BJ (cell line): ENCODE measurements at regions not wholly inside any gene's neighbourhood (a gene's known extent, or its start where the extent isn't known, plus 50 kb on each side); places are given as distances from the start of the nearest gene placed in this dataset.

Source experiments
- CTCF ChIA-PET: fragments of 350-600 bp; formaldehyde crosslinking; extraction: SDS; loops from one replicate; lab custom pipeline; 2021; ENCODE audit warnings: antibody characterized with exemption, inconsistent platforms; lab: Yijun Ruan, JAX
- POLR2A ChIA-PET: fragments of 300-600 bp; sonication (Branson Sonifier 250); formaldehyde crosslinking; extraction: SDS; loops from one replicate; lab custom pipeline; 2021; ENCODE audit warnings: antibody characterized with exemption; lab: Charles Lee
- DNase-seq: peaks from one replicate; pipeline ENCODE4 v3.0.0-alpha.2; 2011; ENCODE audit warnings: low read depth
- H3K27me3 ChIP-seq: 2 replicates; pipeline ENCODE4 v1.6.0; 2011; ENCODE audit warnings: low read length; ENCODE audit not compliant: control insufficient read depth, insufficient read depth
- H3K36me3 ChIP-seq: 2 replicates; pipeline ENCODE4 v1.5.1; 2011; ENCODE audit warnings: low read length; ENCODE audit not compliant: control insufficient read depth, insufficient read depth
- H3K4me3 ChIP-seq: 2 replicates; pipeline ENCODE4 v1.5.1; 2011; ENCODE audit warnings: low read depth, mild to moderate bottlenecking, control low read depth, low read length
- TF ChIP-seq, protein P1 (sequence below): IDR thresholded peaks from 2 replicates; pipeline ENCODE4 v1.5.1; 2011; ENCODE audit warnings: low read depth, mild to moderate bottlenecking, control low read depth, inconsistent platforms, low read length, moderate library complexity; ENCODE audit not compliant: insufficient read depth

DNA sequence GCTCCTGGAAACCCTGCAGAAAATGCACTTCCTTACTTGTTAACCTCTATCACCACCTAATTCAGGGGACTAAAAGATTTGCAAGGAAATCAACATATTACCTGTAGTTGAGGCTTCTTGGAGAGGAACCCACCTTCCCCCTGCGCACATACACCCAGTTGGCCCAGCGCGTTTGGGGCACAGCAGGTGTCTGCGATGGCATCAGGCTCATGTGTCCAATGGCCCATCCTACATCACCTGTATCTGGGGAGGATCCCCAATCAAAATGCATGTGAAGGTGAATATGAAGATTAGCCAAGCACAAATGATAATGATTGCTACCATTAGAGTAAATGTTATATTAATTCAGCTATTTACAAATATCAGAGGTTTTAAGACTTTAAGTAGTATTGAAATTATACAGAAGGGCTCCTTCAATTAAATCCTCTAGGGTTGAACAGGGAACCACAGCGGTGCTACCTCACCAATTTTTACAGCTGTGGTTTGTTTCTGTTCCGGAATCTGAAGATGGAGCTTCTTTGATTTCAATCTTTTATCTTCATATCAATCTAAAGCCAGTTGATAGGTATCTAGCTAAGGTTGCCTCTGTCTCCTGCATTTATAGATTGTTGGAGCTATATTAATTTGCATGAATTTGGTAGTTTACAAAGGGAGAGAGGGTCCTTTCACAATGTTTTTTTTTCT lies 486.0 kb downstream of the RNF144A start:
- Histone ChIP-seq H3K4me3 (no peak overlapping the region), H3K36me3 (no peaks in the 10 kb centered on the region), H3K27me3 (no peaks in the 10 kb centered on the region)
- DNase-seq, result no peak
- TF ChIP-seq, protein P1, sequence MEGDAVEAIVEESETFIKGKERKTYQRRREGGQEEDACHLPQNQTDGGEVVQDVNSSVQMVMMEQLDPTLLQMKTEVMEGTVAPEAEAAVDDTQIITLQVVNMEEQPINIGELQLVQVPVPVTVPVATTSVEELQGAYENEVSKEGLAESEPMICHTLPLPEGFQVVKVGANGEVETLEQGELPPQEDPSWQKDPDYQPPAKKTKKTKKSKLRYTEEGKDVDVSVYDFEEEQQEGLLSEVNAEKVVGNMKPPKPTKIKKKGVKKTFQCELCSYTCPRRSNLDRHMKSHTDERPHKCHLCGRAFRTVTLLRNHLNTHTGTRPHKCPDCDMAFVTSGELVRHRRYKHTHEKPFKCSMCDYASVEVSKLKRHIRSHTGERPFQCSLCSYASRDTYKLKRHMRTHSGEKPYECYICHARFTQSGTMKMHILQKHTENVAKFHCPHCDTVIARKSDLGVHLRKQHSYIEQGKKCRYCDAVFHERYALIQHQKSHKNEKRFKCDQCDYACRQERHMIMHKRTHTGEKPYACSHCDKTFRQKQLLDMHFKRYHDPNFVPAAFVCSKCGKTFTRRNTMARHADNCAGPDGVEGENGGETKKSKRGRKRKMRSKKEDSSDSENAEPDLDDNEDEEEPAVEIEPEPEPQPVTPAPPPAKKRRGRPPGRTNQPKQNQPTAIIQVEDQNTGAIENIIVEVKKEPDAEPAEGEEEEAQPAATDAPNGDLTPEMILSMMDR, result no peak
- ChIA-PET POLR2A (no interaction called here), CTCF (interaction anchor here (0.6 to 1.0 kb wide), 2 partner anchors 815 to 1737 kb away, joined by 3 to 6 read pairs; no protein-coding TSS in a partner anchor)

DNA sequence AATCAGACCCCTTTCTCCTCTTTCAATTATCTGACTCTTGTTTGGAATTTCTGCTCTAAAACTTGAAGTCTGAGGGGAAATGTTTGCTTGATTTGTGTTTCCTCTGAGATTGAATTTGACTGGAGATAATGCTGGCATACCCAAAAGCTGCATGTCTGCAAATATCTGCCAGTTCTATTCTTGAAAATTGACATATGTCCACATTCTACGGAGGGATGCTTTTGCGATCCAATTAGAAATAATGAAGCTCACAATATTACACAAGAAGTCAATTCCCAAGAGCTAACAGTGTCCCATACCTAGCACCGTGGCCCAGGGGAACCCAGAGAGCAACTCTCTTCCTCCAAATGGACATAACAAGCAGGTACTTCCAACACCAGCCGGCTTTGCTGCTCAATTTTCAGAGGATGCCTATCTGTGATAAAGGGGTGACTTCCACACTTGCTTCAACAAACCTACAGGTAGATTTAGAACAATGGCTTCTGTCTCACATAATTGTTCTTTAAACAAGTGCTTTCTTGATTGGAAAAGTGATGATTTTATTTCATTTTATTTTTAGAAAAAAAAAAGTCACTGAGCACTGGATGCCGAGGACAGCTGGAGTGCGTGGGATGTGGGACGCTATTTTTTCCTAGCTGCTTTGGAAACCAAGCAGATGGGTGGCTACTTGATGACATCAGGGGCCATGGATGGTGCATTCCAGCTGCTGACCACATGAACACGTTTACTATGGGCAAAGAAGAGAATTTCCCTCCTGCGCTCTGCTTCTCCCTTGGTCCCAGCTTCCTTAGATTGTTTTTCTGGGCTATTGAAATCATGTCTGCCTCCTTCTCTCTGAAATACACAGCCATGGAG lies 488.9 kb downstream of the RNF144A start:
- ChIA-PET CTCF (interaction anchor here (0.7 kb wide), 1 partner anchor 678 kb away, joined by 3 read pairs; no protein-coding TSS in a partner anchor), POLR2A (no interaction called here)
- DNase-seq, result no peak
- TF ChIP-seq, protein P1, result no peak
- Histone ChIP-seq H3K4me3 (no peak overlapping the region), H3K27me3 (no peaks in the 10 kb centered on the region), H3K36me3 (no peaks in the 10 kb centered on the region)

DNA sequence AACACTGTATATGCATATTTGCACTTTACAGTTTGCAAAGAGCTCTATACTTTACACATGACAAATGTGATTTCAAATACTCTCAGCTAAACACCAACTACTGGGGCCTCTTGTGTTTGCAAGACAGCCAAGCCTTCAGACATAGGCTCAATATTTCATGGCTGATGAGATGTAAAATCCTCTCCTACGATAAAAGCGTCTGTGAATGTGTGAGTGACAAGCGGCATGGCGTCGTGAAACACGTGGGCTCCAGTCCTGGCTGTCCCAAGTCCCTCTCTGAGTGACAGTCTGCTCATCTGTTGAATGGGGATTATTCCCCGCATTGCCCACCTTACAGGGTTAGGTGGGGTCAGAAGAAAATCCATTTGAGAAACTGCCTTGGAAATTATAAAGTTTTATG lies 489.8 kb downstream of the RNF144A start:
- H3K27me3 ChIP-seq, result no peaks in the 10 kb centered on the region
- H3K4me3 ChIP-seq, result no peak overlapping the region
- ChIA-PET CTCF (no interaction called here), POLR2A (interaction anchor here (0.6 kb wide), 1 partner anchor 10 kb away, joined by 3 read pairs; no protein-coding TSS in a partner anchor)
- TF ChIP-seq, protein P1, result no peak
- DNase-seq, result no peak
- no peaks in the 10 kb centered on the region for H3K36me3 ChIP-seq

DNA sequence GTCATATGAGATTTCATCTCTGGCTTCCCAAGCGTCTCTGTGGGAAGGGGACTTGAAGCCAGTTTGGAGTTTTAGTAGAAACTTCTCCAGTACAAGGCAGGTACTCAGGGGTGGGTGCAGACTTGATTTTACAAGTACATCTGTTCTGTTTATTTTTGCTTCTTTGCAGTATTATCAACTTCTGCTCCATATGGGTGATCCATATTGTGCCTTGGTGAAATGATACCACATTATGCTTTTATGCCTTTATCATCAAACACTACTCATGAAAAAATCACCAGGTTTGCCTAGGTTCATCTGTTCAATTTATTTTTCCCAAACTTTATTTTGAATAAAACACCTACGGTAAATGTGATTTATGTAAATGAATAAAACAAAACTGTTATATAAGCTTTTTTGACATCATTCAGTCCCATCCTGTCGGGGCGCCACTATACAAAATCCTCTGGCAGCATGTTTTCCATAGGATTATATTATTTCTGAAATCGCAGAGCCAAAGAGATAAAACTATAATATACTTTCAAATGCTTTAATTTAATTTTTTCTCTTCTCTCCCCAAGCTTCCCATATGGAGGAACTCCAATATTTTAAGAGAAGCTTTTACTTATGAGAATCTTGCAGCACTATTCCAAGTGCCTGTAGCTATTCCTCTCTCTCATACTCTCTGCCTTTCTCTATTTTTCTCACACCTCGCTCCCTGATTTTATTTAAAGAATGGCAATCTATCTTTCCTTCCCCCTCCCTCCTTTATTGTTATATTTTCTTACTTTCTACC lies 490.9 kb downstream of the RNF144A start:
- Histone ChIP-seq H3K4me3 (no peak overlapping the region), H3K27me3 (no peaks in the 10 kb centered on the region), H3K36me3 (no peaks in the 10 kb centered on the region)
- TF ChIP-seq, protein P1, result no peak
- ChIA-PET CTCF (no interaction called here), POLR2A (interaction anchor here (0.6 kb wide), 1 partner anchor 9 kb away, joined by 3 read pairs; no protein-coding TSS in a partner anchor)
- DNase-seq, result no peak
